Ureter (tissue), 1 donor: ENCODE measurements at regions not wholly inside any gene's neighbourhood (a gene's known extent, or its start where the extent isn't known, plus 50 kb on each side); places are given as distances from the start of the nearest gene placed in this dataset.
"Not testable (repeated sequence)": the region's sequence is repeated elsewhere in the genome, so short reads cannot be mapped to it uniquely, and the experiment has no call there.

Source experiments
- DNase-seq: peaks from one replicate; pipeline ENCODE4 v3.0.0-alpha.2; 2020; ENCODE audit warnings: low spot score
- donor health status: DM: yes; HTN: yes; CAD: no.

DNA sequence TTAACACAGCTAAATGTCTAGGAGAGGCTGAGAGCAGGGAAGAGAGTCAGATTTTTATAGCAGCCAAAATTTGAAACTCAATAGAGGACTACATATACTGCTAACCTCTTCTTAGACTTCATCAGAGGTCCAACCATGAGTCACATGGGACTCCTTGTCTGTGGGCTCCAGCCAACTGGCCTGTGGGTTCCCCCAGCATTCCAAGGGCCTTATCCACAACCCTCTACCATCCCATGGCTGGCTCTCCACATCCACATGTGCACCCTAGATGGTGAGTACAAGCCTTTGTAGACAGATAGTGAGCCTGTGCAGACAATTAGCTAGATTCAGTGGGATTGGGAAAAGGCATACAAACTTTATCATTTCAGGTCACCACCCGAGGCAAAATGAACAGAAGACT is 901.9 kb upstream of the ZEB2 start:
- DNase-seq: no peak

DNA sequence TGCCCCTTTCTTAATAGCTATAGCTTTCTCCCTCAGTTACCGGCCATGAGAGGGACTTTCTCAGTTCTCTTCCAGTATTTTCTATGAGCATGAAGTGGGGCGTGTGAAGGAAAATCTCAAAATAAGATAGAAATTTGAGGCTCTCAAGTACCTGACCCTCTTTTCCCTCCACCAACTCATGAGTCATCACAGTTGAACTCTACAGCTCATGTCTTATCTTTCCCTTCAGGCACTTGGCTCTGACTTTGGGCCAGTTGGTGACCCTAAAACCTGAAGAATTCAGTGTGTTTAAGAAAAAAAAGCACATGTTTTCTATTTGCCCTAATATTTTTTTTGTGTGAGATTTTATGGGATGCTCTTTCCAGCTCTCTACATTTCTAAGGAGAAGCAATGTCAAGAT is 896.7 kb upstream of the ZEB2 start:
- DNase-seq: no peak

DNA sequence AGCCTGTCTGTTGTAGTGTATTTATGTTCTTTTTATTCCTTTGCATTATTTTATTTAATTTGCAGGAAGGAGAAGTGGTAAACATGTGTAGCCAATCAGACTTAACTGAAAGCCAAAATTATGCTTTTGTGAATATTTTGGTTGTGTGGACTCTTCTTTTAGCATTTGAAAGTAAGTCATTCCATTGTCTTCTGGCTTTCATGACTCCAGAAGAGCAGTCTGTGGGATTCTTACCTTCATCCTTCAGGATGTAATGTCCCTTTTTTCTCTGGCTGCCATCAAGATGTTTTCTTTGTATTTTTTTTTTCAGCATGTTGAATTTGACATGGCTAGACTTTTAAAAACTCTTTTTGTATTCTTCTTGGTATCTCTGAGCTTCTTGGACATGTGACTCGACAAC is 895.2 kb upstream of the ZEB2 start:
- DNase-seq: no peak

DNA sequence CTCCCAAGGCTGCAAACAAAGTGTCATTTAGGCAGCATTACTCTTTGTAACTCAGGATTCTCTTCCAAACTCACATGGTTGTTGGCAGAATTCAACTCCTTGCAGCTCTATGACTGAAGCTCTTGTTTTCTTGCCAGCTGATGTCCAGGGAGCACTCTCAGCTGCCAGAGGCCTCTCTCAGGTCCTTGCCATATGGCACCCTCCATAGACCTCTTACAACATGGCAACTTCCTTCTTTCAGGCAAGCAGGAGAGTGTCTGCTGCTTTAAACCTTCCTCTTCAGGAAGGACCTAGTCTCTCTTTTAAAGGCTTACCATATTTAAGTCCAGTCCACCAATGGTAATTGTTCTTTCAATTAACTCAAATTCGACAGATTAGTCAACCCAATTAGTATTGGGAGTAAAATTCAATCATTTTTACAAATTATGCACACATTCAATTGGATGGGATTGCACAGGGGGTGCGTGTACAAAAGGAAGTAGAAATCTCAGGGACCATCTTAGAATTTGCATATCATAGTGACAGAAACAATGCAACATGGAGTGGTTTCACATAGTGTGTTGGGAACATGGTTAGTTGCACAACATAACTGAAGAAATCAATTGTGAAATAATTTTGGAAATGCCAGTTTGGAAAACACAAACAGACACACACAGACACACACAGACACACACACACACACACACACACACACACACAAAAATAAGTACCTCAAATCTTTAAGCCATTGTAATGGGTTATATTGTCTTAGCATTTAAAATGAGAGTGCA is 893.5 kb upstream of the ZEB2 start:
- no peak for DNase-seq

DNA sequence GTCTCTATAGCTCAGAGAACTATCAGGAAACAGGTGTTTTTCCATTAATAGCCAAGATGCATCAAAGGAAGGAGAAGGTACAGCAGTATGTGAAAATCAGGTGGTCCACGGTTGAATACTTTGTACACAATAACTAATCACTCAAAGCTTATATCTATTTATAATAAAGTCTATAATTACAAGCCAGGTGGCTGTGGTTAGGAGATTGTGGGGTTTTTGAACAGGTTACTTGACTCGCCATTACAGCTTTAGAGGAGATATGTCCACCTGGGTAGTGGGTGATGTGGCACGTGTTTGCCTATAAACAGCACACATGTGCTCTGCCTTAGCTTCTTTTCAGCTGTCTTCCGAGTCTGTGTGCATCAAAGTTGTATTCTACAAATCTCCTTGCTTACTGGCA is 892.2 kb upstream of the ZEB2 start:
- no peak for DNase-seq

DNA sequence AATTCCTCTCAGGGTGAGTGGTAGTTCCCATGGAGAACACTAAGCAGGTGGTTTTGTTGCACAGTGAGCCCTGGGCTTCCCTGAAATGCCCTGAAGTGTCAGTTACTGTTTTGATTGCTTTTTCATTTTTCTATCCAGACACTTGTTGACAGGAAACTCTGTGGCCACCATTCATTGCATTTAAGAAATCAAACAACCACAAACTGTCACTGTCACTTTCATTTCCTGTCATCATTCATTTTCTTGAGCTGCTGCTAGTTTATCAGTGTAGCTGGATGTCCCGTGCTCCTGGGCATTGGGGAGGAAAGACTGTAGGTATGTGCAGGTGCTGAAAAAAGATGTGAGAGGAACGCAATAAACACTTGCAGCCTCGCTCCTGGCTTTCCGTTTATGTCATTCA is 891.6 kb upstream of the ZEB2 start:
- DNase-seq: no peak

DNA sequence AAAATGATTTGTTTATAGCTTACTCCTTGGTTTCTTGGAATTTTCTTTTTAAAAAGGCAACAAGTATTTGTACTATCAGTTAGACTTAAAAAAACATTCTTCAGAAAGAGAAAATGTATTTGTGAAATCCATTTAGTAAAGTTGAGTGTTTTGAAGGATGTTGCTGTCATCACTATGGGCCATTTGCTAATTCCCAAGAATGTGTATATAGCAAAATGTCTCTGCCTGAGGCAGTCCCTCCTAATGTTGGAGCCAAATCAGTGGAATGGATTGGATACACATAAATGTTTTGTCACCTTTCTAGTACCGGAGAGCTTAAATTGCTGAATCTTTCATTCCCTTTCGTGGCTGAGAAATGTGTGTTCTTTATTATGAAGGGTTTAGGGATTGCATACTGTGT is 890.2 kb upstream of the ZEB2 start:
- DNase-seq: no peak

DNA sequence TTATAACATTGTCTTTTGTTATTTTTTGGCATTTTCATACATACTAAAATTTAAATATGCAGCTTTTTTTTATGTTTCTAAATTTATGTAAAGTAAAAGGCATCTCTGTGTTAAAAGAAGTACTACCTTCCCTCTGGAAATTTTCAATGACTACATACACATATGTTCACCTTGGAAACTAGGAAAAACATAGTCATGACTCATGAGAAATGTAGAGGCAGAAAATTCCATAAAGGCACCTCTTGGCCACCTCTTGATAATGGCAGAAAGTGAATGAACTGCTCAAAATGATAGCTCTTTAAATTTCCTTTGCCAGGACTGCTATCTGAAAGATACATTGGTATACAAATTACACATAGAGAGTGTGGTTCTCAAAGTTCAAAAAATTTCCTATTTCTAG is 889.1 kb upstream of the ZEB2 start:
- no peak for DNase-seq

DNA sequence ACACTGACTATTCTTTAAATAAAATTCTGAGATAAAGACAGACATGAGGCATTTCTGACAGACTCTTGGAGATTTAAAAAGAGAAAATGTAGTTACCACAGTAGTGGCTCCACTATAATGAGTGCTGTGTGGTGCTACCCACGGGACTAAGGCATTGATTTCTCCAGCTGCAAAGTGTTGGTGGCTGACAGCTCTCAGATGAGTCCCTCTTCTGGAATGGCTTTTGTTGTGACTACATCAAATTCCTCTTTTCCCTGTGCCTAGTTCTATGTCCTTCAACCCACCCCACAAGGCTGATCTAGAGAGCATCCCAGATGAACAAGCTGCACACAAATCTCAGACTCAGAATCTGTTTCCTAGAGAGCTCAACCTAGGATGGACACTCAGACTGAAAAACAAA is 884.8 kb upstream of the ZEB2 start:
- no peak for DNase-seq

DNA sequence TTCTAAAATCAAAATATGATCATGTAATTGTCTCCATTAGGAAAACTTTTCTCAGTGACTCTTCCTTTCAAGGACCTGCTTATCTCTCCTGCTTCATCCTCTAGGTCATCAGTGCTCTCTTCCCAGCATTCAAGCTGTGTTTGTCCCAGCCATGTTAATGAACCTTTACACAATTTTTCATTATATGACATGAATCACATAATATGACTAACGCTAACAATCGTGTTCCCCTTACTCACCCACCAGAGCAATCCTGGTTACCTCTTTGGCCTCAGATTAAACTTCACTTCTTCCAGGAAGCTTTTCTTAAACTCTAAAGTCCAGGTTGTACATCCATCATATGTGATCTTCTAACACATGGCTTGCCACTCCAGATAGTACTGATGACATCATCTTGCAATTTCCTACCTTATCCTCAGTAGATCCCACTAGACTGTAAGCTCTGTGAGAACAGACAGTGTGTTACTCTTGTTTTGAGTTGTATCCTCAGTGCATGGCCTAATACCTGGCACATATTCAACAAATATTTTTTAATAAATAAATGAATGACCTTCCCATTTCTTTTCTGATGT is 882.9 kb upstream of the ZEB2 start:
- DNase-seq: no peak

DNA sequence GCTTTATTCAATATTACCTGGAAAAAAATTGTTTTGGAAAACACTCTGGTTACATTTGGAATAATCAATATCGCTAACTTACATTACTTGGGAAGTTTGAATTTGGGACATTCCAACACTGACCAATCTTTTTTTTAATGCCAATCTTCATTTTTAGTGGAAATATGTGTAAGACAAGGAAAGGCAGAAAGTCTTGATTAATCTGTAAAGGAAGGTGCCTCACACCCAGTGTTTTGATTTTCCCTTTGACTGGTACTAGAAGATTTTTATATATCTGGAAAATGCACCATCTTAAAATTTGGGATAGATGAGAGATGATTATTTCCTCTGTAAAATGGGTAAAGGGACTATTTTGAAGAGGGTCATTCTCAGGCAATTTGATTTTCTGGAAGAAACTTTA is 879.2 kb upstream of the ZEB2 start:
- DNase-seq: no peak

DNA sequence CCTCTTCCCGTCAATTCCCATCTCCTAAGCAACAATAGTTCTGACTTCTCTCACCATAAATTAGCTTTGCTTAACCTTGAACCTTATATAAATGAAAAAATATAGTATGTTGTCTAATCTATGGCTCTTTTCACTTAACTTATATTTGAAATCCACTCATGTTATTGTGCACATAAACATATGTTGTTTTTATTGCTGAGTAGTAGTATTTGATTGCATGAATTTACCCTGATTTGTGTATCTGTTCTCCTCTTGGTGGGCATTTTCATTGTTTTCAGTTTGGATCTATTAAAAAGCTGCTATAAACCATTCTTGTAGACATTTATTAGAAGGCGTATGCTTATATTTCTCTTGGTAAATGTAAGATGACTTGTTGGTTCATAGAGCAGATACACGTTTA is 874.3 kb upstream of the ZEB2 start:
- no peak for DNase-seq

DNA sequence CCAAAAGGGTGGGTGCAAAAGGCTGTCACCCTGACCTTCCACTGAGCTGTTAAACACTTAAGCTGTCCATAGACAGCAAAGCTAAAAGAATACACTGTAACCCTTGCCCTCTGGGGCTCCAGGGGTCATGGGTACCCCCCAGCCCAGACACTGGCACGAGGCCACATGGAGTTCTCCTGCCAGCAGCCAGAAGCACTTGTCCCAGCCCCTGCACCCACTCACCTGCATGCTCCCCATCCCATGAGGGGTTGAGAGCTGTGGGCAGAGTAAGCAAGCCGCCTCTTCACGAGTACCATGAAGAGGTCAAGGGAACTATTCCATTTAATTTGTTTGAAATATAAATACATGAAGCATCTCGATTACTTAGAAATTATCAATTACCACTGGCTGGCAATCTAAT is 867.1 kb upstream of the ZEB2 start:
- no peak for DNase-seq

DNA sequence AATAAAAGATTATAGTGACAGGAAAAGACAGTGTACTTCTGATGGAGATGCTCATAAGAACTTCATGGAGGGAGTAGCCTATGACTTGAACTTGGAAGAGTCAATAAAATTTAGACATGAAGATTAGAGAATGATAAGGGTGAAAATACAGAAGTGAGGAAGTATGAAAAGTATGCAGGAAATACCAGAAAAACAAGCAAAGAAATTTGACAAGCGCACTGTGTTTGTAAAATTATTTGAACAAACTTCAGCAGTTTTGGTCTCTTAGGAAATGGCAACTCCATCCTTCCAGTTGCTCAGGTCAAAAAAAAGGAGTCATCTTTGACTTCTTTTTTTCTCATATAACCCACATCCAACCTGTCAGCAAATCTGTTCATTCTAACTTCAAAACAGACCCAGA is 864.0 kb upstream of the ZEB2 start:
- DNase-seq: no peak

DNA sequence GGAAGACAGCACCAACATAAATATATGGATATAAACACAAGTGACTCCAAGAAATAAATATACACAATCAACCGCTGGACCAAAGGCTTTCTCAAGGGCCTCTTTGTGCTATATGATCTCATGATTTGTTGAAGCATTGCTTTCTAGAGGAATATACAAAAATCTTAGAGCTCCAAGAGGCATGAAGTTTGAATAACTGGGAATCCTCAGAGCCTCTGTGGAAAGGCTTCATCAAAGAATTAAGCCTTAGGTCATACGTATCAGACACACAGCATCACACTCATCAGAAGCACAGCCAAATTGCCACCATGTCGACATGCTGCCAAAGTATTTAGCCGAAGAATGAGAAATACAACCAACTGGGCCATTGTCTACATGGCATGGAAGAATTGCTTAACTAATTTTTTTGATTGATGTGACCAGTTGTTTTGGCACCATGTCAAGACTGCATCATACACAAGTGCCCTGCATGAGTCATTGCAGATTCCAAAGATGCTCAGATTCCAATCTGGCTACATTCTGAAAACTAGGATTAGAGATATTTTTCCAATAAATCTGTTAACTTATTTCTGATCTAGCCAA is 860.6 kb upstream of the ZEB2 start:
- DNase-seq: no peak

DNA sequence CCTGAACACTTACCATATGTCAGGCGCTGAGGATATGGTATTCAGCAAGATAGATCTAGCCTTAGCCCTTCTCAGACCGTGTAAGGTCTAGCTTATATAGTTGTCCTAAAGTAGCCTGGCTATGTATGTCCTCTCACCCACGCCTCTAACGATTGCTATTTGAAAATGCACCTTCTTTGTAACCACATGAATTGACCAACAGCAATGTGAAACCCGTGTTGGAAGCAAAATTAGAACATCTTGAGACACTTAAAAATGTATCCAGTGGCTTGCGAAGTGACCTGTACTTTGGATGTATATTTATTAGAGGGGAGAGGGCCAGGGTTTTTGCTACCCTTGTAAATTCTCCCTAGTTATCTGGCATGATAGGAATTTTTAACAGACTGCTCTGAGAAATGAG is 860.0 kb upstream of the ZEB2 start:
- DNase-seq: no peak

DNA sequence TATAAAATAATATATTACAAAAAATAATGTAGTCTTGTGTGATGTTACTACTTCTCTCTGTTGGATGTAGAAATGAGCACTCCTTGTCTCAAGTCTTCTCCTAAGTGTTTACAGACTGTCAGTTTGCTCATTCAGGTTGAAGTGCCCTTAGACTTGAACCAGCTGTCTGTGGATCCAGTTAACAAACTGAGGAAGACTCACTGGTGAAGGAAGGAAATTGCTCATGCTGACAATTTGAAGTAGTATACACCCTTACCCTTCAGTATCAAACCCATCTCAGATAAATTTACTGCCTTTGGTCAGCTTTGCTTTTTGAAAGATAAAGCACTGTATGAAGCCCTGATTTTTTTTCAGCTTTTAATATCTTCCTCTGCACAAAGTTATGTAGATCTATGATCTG is 854.2 kb upstream of the ZEB2 start:
- no peak for DNase-seq

DNA sequence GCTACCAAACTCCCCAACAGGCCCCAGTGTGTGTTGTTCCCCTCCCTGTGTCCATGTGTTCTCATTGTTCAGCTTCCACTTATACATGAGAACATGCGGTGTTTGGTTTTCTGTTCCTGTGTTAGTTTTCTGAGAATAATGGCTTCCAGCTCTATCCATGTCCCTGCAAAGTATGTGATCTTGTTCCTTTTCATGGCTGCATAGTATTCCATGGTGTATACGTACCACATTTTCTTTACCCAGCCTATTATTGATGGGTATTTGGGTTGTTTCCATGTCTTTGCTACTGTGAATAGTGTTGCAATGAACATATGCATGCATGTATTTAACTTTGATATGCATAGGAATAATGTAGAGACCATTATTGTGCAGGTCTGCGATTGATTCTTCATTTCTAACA is 847.4 kb upstream of the ZEB2 start:
- DNase-seq: not testable (repeated sequence)

DNA sequence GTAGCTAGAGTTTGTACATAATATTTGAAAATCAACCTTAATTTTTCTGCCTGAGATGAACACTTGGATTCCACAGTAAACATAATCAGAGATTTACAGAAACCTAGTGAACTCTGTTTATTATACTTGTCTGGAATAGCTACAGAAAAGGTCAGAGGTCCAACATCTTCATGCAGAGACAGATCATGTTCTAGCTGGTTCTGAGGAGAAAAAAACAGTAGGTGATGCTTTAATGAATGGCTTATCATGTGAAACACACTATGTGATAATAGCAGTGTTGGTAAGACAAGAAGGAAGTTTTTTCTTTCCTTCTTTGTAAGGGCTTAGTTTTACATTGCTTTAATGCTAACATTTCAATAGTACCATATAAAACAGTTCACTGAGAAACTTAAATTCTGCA is 846.4 kb upstream of the ZEB2 start:
- no peak for DNase-seq

DNA sequence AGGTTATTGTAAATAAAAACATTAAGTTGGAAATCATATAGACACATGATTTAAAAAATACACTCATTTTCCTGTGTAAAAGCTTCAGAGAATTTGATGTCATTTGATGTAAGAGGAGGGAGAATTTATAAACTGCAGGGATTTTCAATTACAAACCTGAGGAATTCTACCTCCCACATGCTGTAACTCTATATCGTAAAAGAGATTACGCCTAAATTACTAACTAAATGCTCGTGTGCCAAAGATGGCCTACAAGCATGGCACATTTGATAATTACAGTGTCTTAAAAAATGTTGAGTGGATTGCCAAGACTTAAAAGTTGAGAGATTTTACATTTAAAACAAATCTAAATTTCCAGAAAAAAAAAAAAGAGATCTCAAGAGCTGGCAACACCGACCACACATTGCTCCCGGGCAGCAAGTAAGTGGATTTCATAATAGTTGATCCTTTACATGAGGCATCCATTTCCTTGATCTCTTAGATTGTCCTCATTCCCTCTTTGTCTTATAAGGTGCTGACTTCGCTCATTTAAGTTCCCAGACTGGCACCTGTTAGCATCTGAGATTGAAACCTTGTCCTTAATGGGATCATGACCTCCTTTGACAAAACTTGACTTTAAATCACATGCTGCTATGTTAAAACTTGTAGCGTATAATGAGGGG is 840.3 kb upstream of the ZEB2 start:
- no peak for DNase-seq

DNA sequence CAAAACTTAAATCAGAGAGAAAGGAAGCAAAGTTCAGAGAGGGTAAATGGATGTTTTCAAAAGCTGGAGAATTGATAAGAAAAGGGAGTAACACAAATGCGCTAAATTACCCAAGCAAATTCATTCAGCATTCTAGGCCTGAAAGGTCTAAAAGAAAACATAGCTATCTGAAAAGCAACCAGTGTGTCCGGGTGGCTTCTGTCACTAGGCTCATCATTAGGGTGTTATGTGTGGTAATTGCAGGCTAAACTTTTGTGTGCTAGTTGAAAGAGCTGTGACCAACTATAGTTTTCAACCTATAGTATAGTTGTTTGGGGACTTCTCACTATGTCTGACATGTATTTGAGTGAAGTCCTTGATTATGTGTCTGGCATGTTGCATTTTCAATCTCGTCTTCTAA is 839.6 kb upstream of the ZEB2 start:
- DNase-seq: no peak

DNA sequence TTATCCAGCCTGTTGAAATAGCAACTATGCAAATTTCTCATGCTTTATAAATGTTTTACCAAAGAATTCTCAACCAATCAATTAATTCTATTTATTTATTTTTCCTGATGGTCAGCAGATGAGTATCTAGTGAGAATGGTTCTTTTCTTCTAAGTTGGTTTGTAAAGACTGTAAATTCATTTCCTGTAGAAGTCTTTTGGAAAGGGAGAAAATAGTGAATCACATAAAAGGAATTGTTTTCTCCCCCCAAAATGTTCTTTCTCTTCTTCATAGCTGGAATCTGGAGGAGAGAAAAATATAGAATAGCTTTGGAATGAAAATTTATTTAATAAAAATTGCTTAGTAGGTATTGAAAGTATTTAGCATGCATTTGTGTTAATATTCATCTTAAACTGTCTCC is 836.1 kb upstream of the ZEB2 start:
- DNase-seq: no peak

DNA sequence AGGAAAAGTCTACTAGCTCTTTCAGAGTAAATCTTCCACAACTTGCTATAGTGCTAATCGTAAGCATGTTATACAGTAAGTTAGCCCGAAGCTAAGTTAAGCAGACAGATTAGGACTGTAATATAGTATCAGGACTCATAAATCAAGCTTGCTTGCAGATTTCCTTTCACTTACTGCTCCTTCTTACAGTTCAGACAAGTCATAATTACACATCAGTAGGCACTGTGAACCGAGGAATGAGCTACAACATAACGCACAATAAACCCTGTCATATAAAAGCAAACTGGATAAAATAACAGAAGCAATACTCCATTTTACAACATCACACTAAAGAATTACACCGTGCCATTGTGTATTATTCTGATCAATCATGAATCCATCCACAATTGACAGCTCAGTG is 832.6 kb upstream of the ZEB2 start:
- no peak for DNase-seq
